Suprapubic skin (tissue), 4 donors: ENCODE measurements at regions not wholly inside any gene's neighbourhood (a gene's known extent, or its start where the extent isn't known, plus 50 kb on each side); places are given as distances from the start of the nearest gene placed in this dataset.
"Not testable (repeated sequence)": the region's sequence is repeated elsewhere in the genome, so short reads cannot be mapped to it uniquely, and the experiment has no call there.

Source experiments
- DNase-seq, 2 donors: peaks; one replicate each; pipeline ENCODE4 v3.0.0-alpha.2; 2019; ENCODE audit warnings: low spot score in 2 of 2
- H3K27ac ChIP-seq: fragments of 200-600 bp; sonication (generic); one replicate; pipeline ENCODE4 v1.5.1; 2019
- H3K27me3 ChIP-seq: fragments of 200-600 bp; sonication (generic); one replicate; pipeline ENCODE4 v1.5.1; 2019
- H3K36me3 ChIP-seq: fragments of 200-600 bp; sonication (generic); one replicate; pipeline ENCODE4 v1.5.1; 2019
- H3K4me1 ChIP-seq: fragments of 200-600 bp; sonication (generic); one replicate; pipeline ENCODE4 v1.5.1; 2019
- H3K4me3 ChIP-seq: fragments of 200-600 bp; sonication (generic); one replicate; pipeline ENCODE4 v1.5.1; 2019; ENCODE audit warnings: mild to moderate bottlenecking
- H3K9me3 ChIP-seq: fragments of 200-600 bp; sonication (generic); one replicate; pipeline ENCODE4 v1.5.1; 2019
- CTCF ChIP-seq, 2 donors: fragments of 200-600 bp in 1 of 2; fragments of 450-650 bp in 1 of 2; sonication (generic) in 1 of 2; IDR thresholded peaks; one replicate each; pipeline ENCODE4 v1.5.1; 2016 to 2019; ENCODE audit warnings: antibody characterized with exemption in 2 of 2, mild to moderate bottlenecking in 1 of 2, moderate library complexity in 1 of 2
- EP300 ChIP-seq: sonication (generic); formaldehyde crosslinking; IDR thresholded peaks from one replicate; pipeline ENCODE4 v1.6.1; 2017; ENCODE audit warnings: antibody characterized with exemption
- POLR2A ChIP-seq, 2 donors: fragments of 450-650 bp; IDR thresholded peaks; one replicate each; pipeline ENCODE4 v1.6.1; 2017; ENCODE audit warnings: antibody characterized with exemption in 2 of 2, mild to moderate bottlenecking in 2 of 2, moderate library complexity in 2 of 2
- POLR2AphosphoS5 ChIP-seq, 3 donors: sonication (generic); formaldehyde crosslinking; IDR thresholded peaks; one replicate each; pipeline ENCODE4 v1.6.1; 2017; ENCODE audit warnings: antibody characterized with exemption in 3 of 3
- WGBS: methylation state at CpG from one replicate; pipeline ENCODE4 v1.1.5; 2018; 5-methylcytosine and 5-hydroxymethylcytosine counted together

GRCh38 chrX:109886122-109886761 is 116.7 kb upstream of the TMEM164 start:
- TF ChIP-seq CTCF (IDR thresholded peaks at IDR 0.05) (peak; percentile 37 to 46), POLR2AphosphoS5 (IDR thresholded peaks at IDR 0.05) (no peak)
- 36% methylated on average over 4 of the region's 4 CpGs for WGBS
- Histone ChIP-seq H3K27ac (no peak overlapping the region), H3K36me3 (no peaks in the 10 kb centered on the region), H3K27me3 (no peaks in the 10 kb centered on the region), H3K9me3 (no peaks in the 10 kb centered on the region), H3K4me3 (no peak overlapping the region), H3K4me1 (no peaks in the 10 kb centered on the region)
- DNase-seq = no peak

DNA sequence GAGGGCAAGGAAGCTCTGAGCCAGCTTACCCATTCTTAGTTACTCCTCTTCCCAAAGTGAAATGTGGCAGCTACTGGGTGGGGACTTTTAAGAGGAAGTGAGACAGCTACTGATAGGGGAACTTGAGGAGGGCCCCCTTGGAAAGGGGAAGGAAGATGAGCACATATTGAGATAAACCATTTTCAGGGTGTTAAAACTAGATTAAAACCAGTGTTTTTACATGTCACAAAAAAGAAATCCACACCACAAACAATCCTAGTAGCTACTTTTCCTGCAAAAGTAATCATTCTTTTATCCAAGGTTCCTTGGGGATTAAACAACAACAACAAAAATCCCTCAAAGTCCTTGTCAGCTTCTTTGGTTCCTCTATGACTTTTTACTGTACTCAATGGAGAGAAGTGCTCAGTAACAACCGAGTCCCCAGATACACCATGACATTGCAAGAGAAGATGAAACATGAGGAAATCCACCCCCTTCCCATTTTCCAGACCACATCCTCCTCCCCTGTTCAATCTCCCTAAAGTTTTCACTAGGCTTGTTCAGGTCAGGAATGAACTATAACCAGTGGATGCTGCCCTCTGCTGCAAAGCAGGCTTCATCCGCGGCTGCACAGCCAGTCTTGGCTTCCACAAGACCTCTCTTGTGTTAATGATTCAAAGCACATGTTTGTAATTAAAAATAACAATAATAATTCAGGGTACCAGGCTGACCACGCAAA is 113.5 kb upstream of the TMEM164 start:
- no peaks in the 10 kb centered on the region for H3K36me3 ChIP-seq
- H3K4me1 ChIP-seq = no peaks in the 10 kb centered on the region
- DNase-seq = no peak
- H3K27ac ChIP-seq = no peak overlapping the region
- H3K9me3 ChIP-seq = no peaks in the 10 kb centered on the region
- no peak overlapping the region for H3K4me3 ChIP-seq
- 46% methylated on average over 4 of the region's 4 CpGs for WGBS
- TF ChIP-seq EP300 = no peak
- TF ChIP-seq CTCF (IDR thresholded peaks at IDR 0.05) = no peak
- TF ChIP-seq POLR2AphosphoS5 (IDR thresholded peaks at IDR 0.05) = no peak
- no peak for TF ChIP-seq POLR2A (IDR thresholded peaks at IDR 0.05)
- H3K27me3 ChIP-seq = no peaks in the 10 kb centered on the region

GRCh38 chrX:109890300-109890699 is 112.6 kb upstream of the TMEM164 start:
- no peak overlapping the region for H3K4me3 ChIP-seq
- DNase-seq = no peak
- no peaks in the 10 kb centered on the region for H3K36me3 ChIP-seq
- WGBS = 60% methylated on average over 3 of the region's 3 CpGs
- no peaks in the 10 kb centered on the region for H3K27me3 ChIP-seq
- H3K9me3 ChIP-seq = no peaks in the 10 kb centered on the region
- H3K27ac ChIP-seq = no peak overlapping the region
- no peaks in the 10 kb centered on the region for H3K4me1 ChIP-seq
- TF ChIP-seq POLR2AphosphoS5 (IDR thresholded peaks at IDR 0.05) = no peak
- TF ChIP-seq CTCF (IDR thresholded peaks at IDR 0.05) = no peak
- TF ChIP-seq POLR2A (IDR thresholded peaks at IDR 0.05) = no peak

- 31% methylated on average over 7 of the region's 7 CpGs for WGBS
- Histone ChIP-seq H3K27ac (no peak overlapping the region), H3K36me3 (no peaks in the 10 kb centered on the region), H3K4me1 (no peaks in the 10 kb centered on the region), H3K9me3 (no peaks in the 10 kb centered on the region), H3K27me3 (no peaks in the 10 kb centered on the region), H3K4me3 (no peak overlapping the region)
- DNase-seq = no peak
- TF ChIP-seq EP300 (no peak), CTCF (IDR thresholded peaks at IDR 0.05) (peak; percentile 64 to 69)
These were observed 111.9 kb upstream of the TMEM164 start for GRCh38 chrX:109890910-109891502.

GRCh38 chrX:109896024-109896423 is 106.9 kb upstream of the TMEM164 start:
- H3K4me1 ChIP-seq, DNase-seq, H3K4me3 ChIP-seq, H3K9me3 ChIP-seq, H3K27me3 ChIP-seq, H3K36me3 ChIP-seq, H3K27ac ChIP-seq: not testable (repeated sequence)
- 71% methylated on average over 1 of the region's 1 CpG for WGBS
